Mesothelial cell of epicardium (in vitro differentiated cells): ENCODE measurements at regions not wholly inside any gene's neighbourhood (a gene's known extent, or its start where the extent isn't known, plus 50 kb on each side); places are given as distances from the start of the nearest gene placed in this dataset.

Source experiments
- DNase-seq, 2 experiments: peaks; one replicate each; pipeline ENCODE4 v3.0.0; 2021; ENCODE audit warnings: low spot score in 2 of 2; ENCODE audit not compliant: unreplicated experiment in 2 of 2
- H3K27ac Mint-ChIP-seq: 2 replicates; pipeline ENCODE4 v1.8.0; 2021; ENCODE audit warnings: mixed read lengths
- H3K27me3 Mint-ChIP-seq: 2 replicates; pipeline ENCODE4 v1.8.0; 2021; ENCODE audit warnings: low read depth, mixed read lengths
- H3K36me3 Mint-ChIP-seq: 2 replicates; pipeline ENCODE4 v1.8.0; 2021; ENCODE audit warnings: mixed read lengths
- H3K4me1 Mint-ChIP-seq: 2 replicates; pipeline ENCODE4 v1.8.0; 2021; ENCODE audit warnings: mixed read lengths
- H3K4me3 Mint-ChIP-seq: 2 replicates; pipeline ENCODE4 v1.8.0; 2021; ENCODE audit warnings: mild to moderate bottlenecking, moderate library complexity, mixed read lengths
- H3K9me3 Mint-ChIP-seq: 2 replicates; pipeline ENCODE4 v1.8.0; 2021; ENCODE audit warnings: mixed read lengths
- CTCF ChIP-seq: fragments of 200-600 bp; sonication (generic); IDR thresholded peaks from one replicate; pipeline ENCODE4 v1.5.0; 2021; ENCODE audit warnings: antibody characterized with exemption; ENCODE audit not compliant: unreplicated experiment

DNA sequence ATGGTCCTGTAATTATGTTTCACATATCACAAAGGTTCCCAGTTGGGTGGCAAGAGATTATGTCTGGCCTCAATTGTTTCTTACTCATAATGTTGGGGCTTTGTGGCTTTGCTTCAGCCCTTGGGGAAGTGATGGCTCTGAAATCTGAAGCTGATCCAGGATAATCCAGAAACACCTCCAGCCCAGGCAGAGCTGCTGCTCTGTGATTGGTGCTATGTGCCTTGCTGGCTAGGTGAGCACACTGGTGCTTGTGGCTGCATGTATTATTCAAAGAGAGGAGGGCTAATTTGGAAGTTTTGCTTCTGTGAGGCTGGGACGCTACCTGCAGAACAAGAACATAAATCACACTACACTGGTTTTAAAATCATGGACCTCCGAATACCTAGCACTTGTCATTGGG is 346.6 kb upstream of the MGMT start:
- Mint-ChIP-seq H3K27ac (no peak overlapping the region), H3K27me3 (peaks cover 1% of the 10 kb centered on the region), H3K9me3 (peaks cover 2% of the 10 kb centered on the region), H3K4me1 (no peaks in the 10 kb centered on the region), H3K36me3 (no peaks in the 10 kb centered on the region), H3K4me3 (no peak overlapping the region)
- no peak for TF ChIP-seq CTCF
- DNase-seq: no peak

- Mint-ChIP-seq H3K27me3 (peaks cover 1% of the 10 kb centered on the region), H3K4me1 (no peaks in the 10 kb centered on the region), H3K4me3 (no peak overlapping the region), H3K27ac (no peak overlapping the region), H3K36me3 (no peaks in the 10 kb centered on the region), H3K9me3 (peaks cover 6% of the 10 kb centered on the region)
- no peak for TF ChIP-seq CTCF
- DNase-seq: no peak
Observed at GRCh38 chr10:129122846-129123245, 344.2 kb upstream of the MGMT start.

GRCh38 chr10:129123428-129123827 is 343.6 kb upstream of the MGMT start:
- peaks cover 2% of the 10 kb centered on the region for H3K27me3 Mint-ChIP-seq
- no peaks in the 10 kb centered on the region for H3K4me1 Mint-ChIP-seq
- H3K9me3 Mint-ChIP-seq: peaks cover 6% of the 10 kb centered on the region
- no peak overlapping the region for H3K4me3 Mint-ChIP-seq
- no peak for TF ChIP-seq CTCF
- DNase-seq: no peak
- no peaks in the 10 kb centered on the region for H3K36me3 Mint-ChIP-seq
- no peak overlapping the region for H3K27ac Mint-ChIP-seq

DNA sequence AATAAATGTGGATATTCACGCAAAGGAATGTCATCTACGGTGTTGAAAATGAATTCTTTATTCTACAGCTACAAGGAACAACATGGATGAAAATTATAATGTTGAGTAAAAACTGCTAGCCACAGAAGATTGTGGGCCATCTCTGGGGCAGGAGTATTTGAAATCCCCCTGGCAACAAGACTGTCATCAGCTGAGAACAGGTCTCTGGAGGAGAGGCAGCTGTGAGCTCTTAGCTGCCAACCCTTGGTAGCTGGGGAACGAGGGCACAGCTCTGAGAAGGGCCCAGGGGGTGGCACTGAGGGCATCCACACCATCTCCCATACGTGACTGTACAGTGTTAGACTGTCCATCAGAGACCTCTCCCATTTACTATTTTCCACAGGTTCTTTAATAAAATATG is 340.1 kb upstream of the MGMT start:
- Mint-ChIP-seq H3K9me3 (peaks cover 6% of the 10 kb centered on the region), H3K27me3 (peaks cover 27% of the 10 kb centered on the region), H3K27ac (no peak overlapping the region), H3K4me1 (no peaks in the 10 kb centered on the region), H3K36me3 (no peaks in the 10 kb centered on the region), H3K4me3 (no peak overlapping the region)
- no peak for TF ChIP-seq CTCF
- DNase-seq: no peak

DNA sequence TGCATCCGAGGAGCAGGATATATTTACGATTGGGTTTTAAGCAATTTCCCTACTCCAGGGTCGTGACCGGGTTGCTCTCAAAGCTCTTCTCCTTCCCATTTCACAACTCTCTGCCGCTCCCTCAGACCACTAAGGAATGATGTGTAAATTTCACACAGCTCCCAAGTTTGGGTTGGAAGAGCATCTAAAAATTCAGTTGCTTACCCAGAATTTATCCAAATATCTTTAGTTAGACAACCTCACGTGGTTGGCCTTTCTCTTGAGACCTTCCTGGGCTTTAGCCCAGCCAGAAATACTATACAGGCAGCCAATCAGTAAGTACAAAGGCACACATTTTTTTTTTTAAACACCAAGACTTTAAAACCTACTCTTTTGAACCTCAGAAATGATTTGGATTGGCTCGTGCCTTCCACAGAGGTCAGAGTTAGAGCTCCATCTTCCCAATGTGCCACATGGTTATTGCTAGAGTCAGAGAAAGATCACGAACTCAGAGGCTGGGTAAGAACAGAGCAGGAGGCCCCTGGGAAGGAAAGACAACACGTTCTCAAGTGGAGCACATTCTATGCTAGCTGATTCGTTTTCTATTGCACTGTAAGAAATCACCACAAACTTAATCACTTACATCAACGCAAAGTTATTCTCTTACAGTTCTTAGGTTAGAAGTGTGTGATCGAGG is 335.4 kb upstream of the MGMT start:
- H3K4me1 Mint-ChIP-seq: peaks cover 14% of the 10 kb centered on the region
- peaks cover 43% of the 10 kb centered on the region for H3K27me3 Mint-ChIP-seq
- H3K27ac Mint-ChIP-seq: no peak overlapping the region
- H3K4me3 Mint-ChIP-seq: no peak overlapping the region
- no peak for DNase-seq
- no peaks in the 10 kb centered on the region for H3K9me3 Mint-ChIP-seq
- H3K36me3 Mint-ChIP-seq: no peaks in the 10 kb centered on the region
- no peak for TF ChIP-seq CTCF

GRCh38 chr10:129133856-129134255 is 333.2 kb upstream of the MGMT start:
- H3K27ac Mint-ChIP-seq: no peak overlapping the region

More at GRCh38 chr10:129133856-129134255, 333.2 kb upstream of the MGMT start:
- Mint-ChIP-seq H3K36me3 (no peaks in the 10 kb centered on the region), H3K4me3 (no peak overlapping the region), H3K4me1 (peaks cover 14% of the 10 kb centered on the region), H3K9me3 (no peaks in the 10 kb centered on the region), H3K27me3 (peaks cover 55% of the 10 kb centered on the region)
- DNase-seq: no peak
- no peak for TF ChIP-seq CTCF
